GM13977 (cell line): ENCODE measurements at regions not wholly inside any gene's neighbourhood (a gene's known extent, or its start where the extent isn't known, plus 50 kb on each side); places are given as distances from the start of the nearest gene placed in this dataset.
"Not testable (repeated sequence)": the region's sequence is repeated elsewhere in the genome, so short reads cannot be mapped to it uniquely, and the experiment has no call there.

ENCODE experiments used
- DNase-seq: peaks from one replicate; pipeline ENCODE4 v3.0.0; 2012; ENCODE audit warnings: low spot score
- in situ Hi-C: fragments of 300-500 bp; cut with MboI; formaldehyde crosslinking; loops from one replicate; pipeline ENCODE4 v1.12.0; 2022; ENCODE audit warnings: low sequenced_read_pairs, low pct_unique_long_range_greater_than_20kb, mixed read lengths, inconsistent platforms; ENCODE audit not compliant: unreplicated experiment
- TF ChIP-seq, protein P1 (sequence below): IDR thresholded peaks from 2 replicates; pipeline ENCODE4 v1.5.1; 2012; ENCODE audit warnings: mild to moderate bottlenecking, control low read depth; ENCODE audit not compliant: insufficient read depth; ENCODE audit errors: extremely low read depth, missing control alignments

DNA sequence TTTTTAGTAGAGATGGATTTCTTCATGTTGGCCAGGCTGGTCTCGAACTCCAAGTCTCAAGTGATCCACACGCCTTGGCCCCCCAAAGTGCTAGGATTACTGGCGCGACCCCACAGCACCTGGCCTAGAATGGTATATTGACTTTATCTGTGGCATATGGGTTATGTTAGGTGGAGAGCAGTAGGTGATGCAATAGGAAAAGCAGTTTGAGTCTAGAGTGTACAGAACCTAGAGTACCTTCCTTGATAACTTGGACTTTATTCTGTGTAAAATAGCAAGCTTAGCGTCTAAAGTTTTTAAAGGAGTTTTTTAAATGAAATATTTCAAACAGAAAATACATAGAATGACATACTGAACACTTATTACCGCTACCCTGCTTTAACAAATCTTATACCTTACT, 139.5 kb upstream of the XIST start:
- in situ Hi-C loops, result no loop called here
- DNase-seq, result no peak
- TF ChIP-seq, protein P1, sequence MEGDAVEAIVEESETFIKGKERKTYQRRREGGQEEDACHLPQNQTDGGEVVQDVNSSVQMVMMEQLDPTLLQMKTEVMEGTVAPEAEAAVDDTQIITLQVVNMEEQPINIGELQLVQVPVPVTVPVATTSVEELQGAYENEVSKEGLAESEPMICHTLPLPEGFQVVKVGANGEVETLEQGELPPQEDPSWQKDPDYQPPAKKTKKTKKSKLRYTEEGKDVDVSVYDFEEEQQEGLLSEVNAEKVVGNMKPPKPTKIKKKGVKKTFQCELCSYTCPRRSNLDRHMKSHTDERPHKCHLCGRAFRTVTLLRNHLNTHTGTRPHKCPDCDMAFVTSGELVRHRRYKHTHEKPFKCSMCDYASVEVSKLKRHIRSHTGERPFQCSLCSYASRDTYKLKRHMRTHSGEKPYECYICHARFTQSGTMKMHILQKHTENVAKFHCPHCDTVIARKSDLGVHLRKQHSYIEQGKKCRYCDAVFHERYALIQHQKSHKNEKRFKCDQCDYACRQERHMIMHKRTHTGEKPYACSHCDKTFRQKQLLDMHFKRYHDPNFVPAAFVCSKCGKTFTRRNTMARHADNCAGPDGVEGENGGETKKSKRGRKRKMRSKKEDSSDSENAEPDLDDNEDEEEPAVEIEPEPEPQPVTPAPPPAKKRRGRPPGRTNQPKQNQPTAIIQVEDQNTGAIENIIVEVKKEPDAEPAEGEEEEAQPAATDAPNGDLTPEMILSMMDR, result no peak

DNA sequence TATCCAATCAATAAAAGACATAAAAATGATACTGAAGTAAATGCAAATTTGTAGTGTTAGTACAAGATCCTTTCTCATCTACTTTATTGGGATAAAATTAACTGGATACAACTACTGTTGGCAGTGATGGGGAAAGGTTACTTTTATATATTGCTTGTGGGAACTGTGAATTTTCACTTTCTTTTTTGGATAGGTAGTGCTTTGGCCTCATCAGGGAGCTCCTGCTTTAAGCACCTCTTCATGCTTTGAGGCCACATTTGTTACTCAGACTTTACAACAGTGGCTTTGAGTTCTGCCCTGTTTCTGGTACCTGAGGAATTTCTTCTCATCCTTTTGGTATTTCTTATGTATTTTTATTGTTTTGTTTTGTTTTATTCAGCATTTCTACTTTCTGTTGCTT, 134.7 kb upstream of the XIST start:
- TF ChIP-seq, protein P1, result no peak
- peak; percentile 16 for DNase-seq
- in situ Hi-C loops, result no loop called here

DNA sequence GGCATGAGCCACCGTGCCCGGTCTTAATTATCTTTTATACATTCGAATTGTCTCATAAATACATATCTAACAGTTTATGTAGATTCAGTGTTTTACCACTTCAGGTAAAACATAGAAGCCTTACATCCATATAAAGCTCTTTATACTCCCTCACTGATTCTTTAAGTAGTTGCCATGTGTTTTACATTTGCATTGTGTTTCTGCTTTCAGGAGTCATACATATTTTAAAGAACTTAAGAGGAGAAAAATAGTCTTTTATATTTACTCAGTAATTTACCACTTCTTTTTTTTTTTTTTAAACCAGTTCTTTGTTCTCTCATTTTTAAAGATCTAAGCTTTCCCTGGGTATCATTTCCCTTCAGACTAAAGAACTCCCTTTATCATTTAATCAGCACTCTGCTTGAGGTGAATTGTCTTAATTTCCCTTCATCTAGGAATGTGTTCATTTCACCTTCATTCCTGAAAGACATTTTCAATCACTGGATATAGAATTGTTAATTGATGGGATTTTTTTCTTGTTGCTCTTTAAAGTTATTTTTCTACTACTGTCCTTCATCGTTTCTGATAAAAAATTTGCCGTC, 127.1 kb upstream of the XIST start:
- in situ Hi-C loops, result no loop called here
- TF ChIP-seq, protein P1, result no peak
- DNase-seq, result no peak

DNA sequence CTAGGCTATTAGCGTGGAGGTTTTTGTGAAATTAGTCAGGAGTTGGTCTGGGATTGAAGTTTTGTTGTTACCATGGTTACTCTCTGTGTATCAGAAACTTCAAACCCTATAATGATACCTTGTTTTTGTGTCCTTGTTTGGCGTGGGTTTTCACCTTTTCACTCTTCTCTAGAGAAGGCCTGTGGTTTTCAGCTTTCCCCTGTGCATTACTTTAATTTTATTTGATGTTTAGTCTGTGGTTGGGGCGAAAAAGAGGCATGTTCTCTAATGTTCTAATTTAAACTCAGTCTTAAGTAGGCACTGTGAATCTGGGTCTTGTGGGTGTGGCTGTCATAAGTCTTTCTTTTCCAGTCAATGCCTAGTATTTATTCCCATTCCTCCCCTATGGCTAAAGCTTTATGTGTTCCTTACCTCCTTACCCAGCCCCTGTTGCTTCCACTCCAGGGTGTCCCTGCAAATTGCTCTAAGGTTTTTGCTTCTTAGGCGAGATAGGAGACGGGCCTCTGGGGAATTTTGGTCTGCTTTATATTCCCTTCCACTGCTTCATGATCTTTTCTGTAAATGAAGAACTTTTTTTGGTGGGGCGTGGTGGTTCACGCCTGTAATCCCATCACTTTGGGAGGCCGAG, 125.1 kb upstream of the XIST start:
- DNase-seq, result peak; percentile 31
- TF ChIP-seq, protein P1, result no peak
- in situ Hi-C loops, result no loop called here

DNA sequence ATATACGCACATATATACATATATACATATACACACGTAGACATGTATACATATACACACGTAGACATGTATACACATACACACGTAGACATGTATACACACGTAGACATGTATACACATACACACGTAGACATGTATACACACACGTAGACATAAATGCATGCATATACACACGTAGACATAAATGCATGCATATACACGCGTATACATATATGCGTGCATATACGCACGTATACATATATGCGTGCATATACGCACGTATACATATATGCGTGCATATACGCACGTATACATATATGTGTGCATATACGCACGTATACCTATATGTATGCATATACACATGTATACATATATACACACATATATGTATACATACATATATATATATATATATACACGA, 114.9 kb upstream of the XIST start:
- in situ Hi-C loops, DNase-seq: not testable (repeated sequence)

DNA sequence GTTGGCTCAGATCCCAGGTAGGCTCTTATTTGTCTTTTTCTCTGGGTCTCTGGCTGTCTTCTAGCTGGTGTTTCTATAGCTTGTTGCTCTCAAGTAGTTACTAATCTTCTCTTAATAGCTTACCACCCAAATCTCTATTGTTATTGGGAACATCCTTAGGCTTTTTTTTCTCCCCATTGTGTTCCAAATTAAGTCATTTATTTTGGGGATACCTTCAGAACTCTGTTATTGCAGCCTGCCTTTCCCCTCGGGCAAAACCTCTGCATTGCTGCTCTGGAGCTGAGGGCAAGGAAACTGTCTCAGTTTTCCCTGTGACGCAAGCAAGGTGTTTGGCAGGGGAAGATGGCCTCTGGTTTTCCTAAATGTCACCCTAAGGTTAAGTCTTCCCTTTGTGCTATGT, 113.3 kb upstream of the XIST start:
- TF ChIP-seq, protein P1, result no peak
- DNase-seq, result no peak
- in situ Hi-C loops, result no loop called here

DNA sequence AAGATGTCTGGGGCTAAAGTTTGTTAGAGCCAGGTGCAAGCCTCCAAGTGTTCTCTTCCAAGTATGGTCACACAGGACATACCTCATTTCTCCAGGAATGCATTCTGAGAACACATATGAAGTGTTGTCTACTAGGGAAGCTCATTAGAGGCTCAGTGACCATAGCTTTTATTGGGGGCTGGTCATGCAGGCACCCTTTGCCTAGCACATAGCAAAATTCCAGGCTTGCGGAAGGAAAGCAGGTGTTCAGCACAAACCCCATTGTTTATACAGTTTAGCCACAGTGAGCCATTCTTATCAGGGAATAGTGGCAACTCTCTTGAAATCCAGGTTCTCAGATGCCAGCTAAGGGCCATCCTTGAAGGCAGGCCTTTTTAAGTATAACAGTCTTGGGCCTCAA, 112.1 kb upstream of the XIST start:
- DNase-seq, result no peak

More for the DNA sequence above, 112.1 kb upstream of the XIST start:
- TF ChIP-seq, protein P1, result no peak
- in situ Hi-C loops, result no loop called here
